Stomach (tissue), 8 donors: ENCODE measurements at regions not wholly inside any gene's neighbourhood (a gene's known extent, or its start where the extent isn't known, plus 50 kb on each side); places are given as distances from the start of the nearest gene placed in this dataset.

Source experiments
- DNase-seq, 2 donors: peaks; one replicate each; pipeline versions ENCODE4 v3.0.0 to v3.0.0-alpha.2; 2013 to 2019
- H3K27ac ChIP-seq, 5 donors: fragments of 200-600 bp in 4 of 5; sonication (generic) in 4 of 5; one replicate each; pipeline ENCODE4 v1.5.1; 2013 to 2019; ENCODE audit warnings: mild to moderate bottlenecking in 1 of 5, moderate library complexity in 1 of 5
- H3K27me3 ChIP-seq, 3 donors: fragments of 200-600 bp; sonication (generic); one replicate each; pipeline ENCODE4 v1.5.1; 2017 to 2019; ENCODE audit warnings: mixed run types in 1 of 3
- H3K36me3 ChIP-seq, 4 donors: fragments of 200-600 bp; sonication (generic); 1 replicate in 3 of 4; 2 replicates in 1 of 4; pipeline ENCODE4 v1.5.1; 2016 to 2019
- H3K4me1 ChIP-seq, 4 donors: fragments of 200-600 bp; sonication (generic); one replicate each; pipeline ENCODE4 v1.5.1; 2016 to 2019
- H3K4me3 ChIP-seq, 4 donors: fragments of 200-600 bp; sonication (generic) in 3 of 4; one replicate each; pipeline ENCODE4 v1.5.1; 2016 to 2019; ENCODE audit warnings: mild to moderate bottlenecking in 1 of 4
- H3K9me3 ChIP-seq, 4 donors: fragments of 200-600 bp; sonication (generic); one replicate each; pipeline ENCODE4 v1.5.1; 2016 to 2019
- EP300 ChIP-seq: sonication (generic); formaldehyde crosslinking; IDR thresholded peaks from one replicate; pipeline ENCODE4 v1.6.1; 2017; ENCODE audit warnings: antibody characterized with exemption
- POLR2A ChIP-seq, 4 donors: fragments of 450-650 bp; IDR thresholded peaks; one replicate each; pipeline ENCODE4 v1.6.1; 2016; ENCODE audit warnings: antibody characterized with exemption in 4 of 4, control low read depth in 2 of 4, mild to moderate bottlenecking in 1 of 4, moderate library complexity in 1 of 4
- POLR2AphosphoS5 ChIP-seq, 3 donors: sonication (generic); formaldehyde crosslinking; IDR thresholded peaks; one replicate each; pipeline ENCODE4 v1.6.1; 2016; ENCODE audit warnings: antibody characterized with exemption in 3 of 3
- WGBS, 5 donors: extraction: QIAGEN DNeasy Blood & Tissue Kit in 3 of 5; methylation state at CpG; one replicate each; pipeline versions ENCODE4 v1.1.5 to v1.1.7; 2013 to 2018; 5-methylcytosine and 5-hydroxymethylcytosine counted together
- intact Hi-C: fragments of 100-400 bp; cut with DNase I; formaldehyde crosslinking; loops from one replicate; pipeline ENCODE4 v1.15.1; 2023; ENCODE audit warnings: low total_unique reads
- TF ChIP-seq, protein P1 (sequence below), 7 experiments: fragments of 450-650 bp in 4 of 7; fragments of 200-600 bp in 3 of 7; sonication (generic) in 3 of 7; IDR thresholded peaks; one replicate each; pipeline ENCODE4 v1.5.1; 2016 to 2019; ENCODE audit warnings: antibody characterized with exemption in 7 of 7, control low read depth in 2 of 7, mild to moderate bottlenecking in 1 of 7
- donor health status: healthy with polysubstance abuse.
- donor health status: Bipolar disorder and iron deficiency.
- donor health status: healthy.

DNA sequence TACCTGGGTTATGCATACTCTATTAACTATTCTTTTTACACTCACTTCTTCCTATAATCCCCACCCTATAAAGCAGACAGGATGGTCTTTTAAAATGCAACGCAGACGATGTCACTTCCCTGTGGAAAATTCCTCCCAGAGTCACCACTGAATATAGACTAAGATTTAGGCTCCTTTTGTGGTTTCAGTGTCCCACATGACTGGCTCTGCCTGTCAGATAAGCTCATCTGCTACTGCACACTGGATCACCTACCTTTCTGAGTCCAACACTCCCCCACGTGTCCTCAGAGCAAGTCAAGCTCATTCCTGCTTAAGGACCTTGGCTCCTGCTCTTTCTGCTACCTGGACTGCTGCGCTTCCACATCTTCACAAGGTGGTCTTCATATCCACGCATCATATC lies 73.0 kb upstream of the SIPA1L2 start:
- no peaks in the 10 kb centered on the region for H3K9me3 ChIP-seq

DNA sequence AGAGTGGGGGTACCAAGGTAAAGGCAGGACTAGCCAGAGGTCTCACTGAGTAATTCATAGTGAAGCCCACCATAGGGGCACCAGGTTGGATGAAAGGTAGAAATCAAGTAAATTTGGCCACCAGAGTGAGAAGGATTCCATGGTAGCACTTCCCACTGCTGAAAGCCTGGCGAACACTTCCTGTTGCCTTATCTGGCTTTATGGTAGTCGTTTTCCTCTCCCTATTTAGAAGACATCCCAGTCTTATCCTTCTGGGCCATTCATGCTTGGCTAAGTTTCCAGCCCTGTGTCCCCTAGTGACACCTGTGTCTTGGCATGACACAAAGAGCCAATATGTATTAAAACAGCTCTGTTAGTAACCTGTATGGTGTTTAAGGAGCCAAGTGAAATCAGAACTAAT lies 74.3 kb upstream of the SIPA1L2 start:
- DNase-seq: no peak
- TF ChIP-seq POLR2A (IDR thresholded peaks at IDR 0.05) (no peak), EP300 (no peak)
- Histone ChIP-seq H3K4me3 (no peak overlapping the region), H3K9me3 (no peaks in the 10 kb centered on the region), H3K27ac (peak overlapping the region in 4 of 5 donors; percentile 48 to 63 (median 54)), H3K4me1 (peaks cover 18 to 28% (median 25%) of the 10 kb centered on the region in 4 donors), H3K27me3 (no peaks in the 10 kb centered on the region), H3K36me3 (no peaks in the 10 kb centered on the region)
- intact Hi-C loops: no loop called here
- WGBS, 5 donors: 42 to 68% (median 52%) methylated on average over 2 of the region's 2 CpGs

More for the DNA sequence above, 73.0 kb upstream of the SIPA1L2 start:
- WGBS, 5 donors: 85 to 90% (median 87%) methylated on average over 5 of the region's 5 CpGs
- Histone ChIP-seq H3K36me3 (no peaks in the 10 kb centered on the region), H3K27me3 (no peaks in the 10 kb centered on the region), H3K27ac (no peak overlapping the region), H3K4me3 (no peak overlapping the region), H3K4me1 (peaks cover 18 to 28% (median 25%) of the 10 kb centered on the region in 4 donors)
- DNase-seq: no peak
- intact Hi-C loops: no loop called here
- TF ChIP-seq POLR2A (IDR thresholded peaks at IDR 0.05) (no peak), EP300 (no peak), POLR2AphosphoS5 (IDR thresholded peaks at IDR 0.05) (no peak)
- TF ChIP-seq, protein P1, sequence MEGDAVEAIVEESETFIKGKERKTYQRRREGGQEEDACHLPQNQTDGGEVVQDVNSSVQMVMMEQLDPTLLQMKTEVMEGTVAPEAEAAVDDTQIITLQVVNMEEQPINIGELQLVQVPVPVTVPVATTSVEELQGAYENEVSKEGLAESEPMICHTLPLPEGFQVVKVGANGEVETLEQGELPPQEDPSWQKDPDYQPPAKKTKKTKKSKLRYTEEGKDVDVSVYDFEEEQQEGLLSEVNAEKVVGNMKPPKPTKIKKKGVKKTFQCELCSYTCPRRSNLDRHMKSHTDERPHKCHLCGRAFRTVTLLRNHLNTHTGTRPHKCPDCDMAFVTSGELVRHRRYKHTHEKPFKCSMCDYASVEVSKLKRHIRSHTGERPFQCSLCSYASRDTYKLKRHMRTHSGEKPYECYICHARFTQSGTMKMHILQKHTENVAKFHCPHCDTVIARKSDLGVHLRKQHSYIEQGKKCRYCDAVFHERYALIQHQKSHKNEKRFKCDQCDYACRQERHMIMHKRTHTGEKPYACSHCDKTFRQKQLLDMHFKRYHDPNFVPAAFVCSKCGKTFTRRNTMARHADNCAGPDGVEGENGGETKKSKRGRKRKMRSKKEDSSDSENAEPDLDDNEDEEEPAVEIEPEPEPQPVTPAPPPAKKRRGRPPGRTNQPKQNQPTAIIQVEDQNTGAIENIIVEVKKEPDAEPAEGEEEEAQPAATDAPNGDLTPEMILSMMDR (IDR thresholded peaks at IDR 0.05): no peak

DNA sequence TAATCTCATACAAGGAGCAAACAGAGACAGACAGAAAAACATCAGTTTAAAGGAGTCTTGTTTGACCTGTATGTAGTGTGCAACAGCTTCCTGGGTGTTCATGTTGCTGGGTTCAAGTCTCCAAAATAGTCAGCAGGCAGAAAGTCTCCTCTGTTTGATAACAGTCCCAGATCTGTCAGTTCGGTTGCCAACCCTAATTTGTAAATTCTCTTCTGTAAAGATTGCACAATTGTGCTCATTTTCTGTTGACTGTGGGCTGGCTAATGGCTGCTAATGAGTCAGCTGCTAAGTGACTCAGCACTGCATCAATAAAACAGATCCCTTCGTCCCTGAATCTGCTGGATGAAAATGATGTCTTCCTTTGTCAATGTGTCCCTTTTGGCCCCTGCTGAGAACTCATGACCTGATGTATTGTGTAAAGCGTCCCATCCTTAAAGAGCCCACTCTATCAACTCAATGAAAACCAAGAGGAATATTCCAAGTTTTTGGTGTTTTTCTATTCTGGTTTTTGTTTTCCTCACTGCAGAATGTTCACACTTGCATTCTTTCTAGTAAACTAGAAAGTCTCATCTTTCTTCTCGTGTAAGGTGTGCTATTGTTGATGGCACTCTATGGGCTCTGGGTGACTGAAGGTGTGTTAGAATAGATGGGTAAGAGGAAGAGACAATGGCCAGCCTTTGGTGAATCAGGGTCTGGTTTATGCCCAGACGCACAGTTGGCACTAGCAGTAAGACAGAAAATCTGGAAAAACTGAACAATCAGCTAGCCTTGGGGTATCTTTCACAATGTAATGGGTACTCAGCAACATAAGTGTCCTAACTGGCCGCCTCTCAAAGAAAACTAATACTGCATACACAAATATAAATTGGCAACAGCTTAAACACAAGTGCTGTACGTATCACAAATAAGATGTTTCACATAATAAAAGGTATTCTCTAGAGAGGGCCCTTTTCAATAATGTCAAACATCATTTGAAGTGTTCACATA lies 75.1 kb upstream of the SIPA1L2 start:
- intact Hi-C loops: no loop called here
- Histone ChIP-seq H3K36me3 (no peaks in the 10 kb centered on the region), H3K27me3 (no peaks in the 10 kb centered on the region), H3K4me3 (no peak overlapping the region), H3K27ac (peak overlapping the region in 4 of 5 donors; percentile 48 to 63 (median 54)), H3K4me1 (peaks cover 18 to 28% (median 25%) of the 10 kb centered on the region in 4 donors), H3K9me3 (no peaks in the 10 kb centered on the region)
- peak; percentile 49 to 94 (median 79) for TF ChIP-seq POLR2AphosphoS5 (IDR thresholded peaks at IDR 0.05)
- TF ChIP-seq, protein P1 (IDR thresholded peaks at IDR 0.05): no peak
- TF ChIP-seq POLR2A (IDR thresholded peaks at IDR 0.05): no peak
- no peak for TF ChIP-seq EP300
- peak; percentile 39 to 87 for DNase-seq
- WGBS, 5 donors: 57 to 64% (median 59%) methylated on average over 7 of the region's 7 CpGs

DNA sequence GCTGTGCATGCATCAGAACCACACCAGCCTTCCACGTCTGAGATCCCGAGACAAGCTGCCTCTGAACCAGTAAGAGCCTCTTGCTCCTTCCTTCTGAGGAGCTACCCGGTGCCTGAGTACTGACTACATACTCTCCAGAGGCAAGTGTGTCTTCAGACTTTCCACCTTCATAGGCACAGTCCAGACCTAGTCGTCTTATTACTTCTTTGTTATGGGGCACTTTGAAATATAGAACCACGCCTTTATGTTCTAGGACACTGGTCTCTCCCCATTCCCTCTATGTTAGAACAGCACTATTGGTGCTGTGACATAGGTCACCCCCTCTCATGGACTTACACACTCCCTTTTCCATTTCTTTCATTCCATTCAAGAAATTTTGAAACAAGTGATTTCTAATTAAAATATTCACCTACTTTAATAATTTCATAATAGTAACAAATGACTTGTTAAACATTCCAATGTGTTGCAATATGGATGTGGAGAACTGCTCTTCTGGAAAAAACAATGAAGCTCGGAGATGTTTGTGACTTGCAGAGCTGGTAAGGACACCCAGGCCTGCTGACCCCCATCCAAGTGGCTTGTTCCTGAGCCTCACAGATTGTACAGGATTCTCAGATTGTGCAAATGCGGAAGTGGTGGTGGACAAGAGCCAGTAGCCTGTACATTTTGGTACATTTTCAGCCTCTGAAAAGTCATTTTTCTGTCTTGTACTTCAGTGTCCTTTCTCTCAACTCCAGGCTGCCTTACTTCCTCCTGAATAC lies 76.1 kb upstream of the SIPA1L2 start:
- Histone ChIP-seq H3K36me3 (no peaks in the 10 kb centered on the region), H3K9me3 (no peaks in the 10 kb centered on the region), H3K4me1 (peaks cover 18 to 28% (median 25%) of the 10 kb centered on the region in 4 donors), H3K4me3 (no peak overlapping the region), H3K27me3 (no peaks in the 10 kb centered on the region), H3K27ac (peak overlapping the region in 3 of 5 donors; percentile 51 to 63 (median 56))
- 75 to 93% (median 82%) methylated on average over 7 of the region's 7 CpGs for WGBS, 5 donors
- intact Hi-C loops: no loop called here
- no peak for TF ChIP-seq EP300
- TF ChIP-seq, protein P1 (IDR thresholded peaks at IDR 0.05): no peak
- no peak for TF ChIP-seq POLR2AphosphoS5 (IDR thresholded peaks at IDR 0.05)
- no peak for DNase-seq
